Transverse colon (tissue), 4 donors: ENCODE measurements at regions not wholly inside any gene's neighbourhood (a gene's known extent, or its start where the extent isn't known, plus 50 kb on each side); places are given as distances from the start of the nearest gene placed in this dataset.

Source experiments
- POLR2AphosphoS5 ChIP-seq, 3 donors: sonication (generic); formaldehyde crosslinking; IDR thresholded peaks; one replicate each; pipeline ENCODE4 v1.6.1; 2016; ENCODE audit warnings: antibody characterized with exemption in 3 of 3
- TF ChIP-seq, protein P1 (sequence below), 5 experiments: fragments of 200-600 bp in 3 of 5; fragments of 450-650 bp in 2 of 5; sonication (generic) in 3 of 5; IDR thresholded peaks; 1 replicate in 2 of 5; 2 replicates in 3 of 5; pipeline ENCODE4 v1.5.1; 2016 to 2017; ENCODE audit warnings: antibody characterized with exemption in 5 of 5, inconsistent platforms in 3 of 5, mild to moderate bottlenecking in 2 of 5, moderate library complexity in 1 of 5

DNA sequence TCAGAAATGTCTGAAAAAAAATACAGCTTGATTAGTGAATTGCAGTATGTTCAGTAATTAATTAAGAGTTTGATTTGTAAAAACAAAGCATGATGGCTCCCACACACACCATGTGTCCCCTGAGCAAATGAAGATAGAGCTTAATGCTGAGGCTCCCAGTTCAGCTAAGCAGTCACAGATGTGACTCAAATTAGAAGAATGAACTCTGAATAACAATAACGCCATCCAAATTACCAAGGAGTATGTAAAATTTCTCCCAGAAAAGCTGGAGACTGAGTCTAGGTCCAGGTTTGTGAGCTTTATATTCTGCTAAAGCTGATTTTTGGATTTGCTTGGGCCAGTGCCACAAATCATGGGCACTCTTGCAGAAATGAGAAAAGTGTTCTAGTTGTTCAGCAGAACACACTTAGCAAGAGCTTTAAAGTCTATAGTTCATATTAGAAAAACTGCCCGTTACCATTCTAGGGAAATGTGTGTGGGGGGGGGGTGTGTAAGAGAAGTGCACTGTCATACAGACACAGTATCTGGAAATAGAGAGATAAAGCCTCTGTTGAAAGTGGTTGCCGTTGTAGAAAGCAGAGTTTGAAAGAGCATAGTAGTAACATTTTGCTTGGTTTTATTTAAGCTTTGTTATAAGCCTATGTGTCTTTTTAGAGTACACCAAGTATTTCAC, 253.1 kb downstream of the BCAT1 start:
- TF ChIP-seq, protein P1, sequence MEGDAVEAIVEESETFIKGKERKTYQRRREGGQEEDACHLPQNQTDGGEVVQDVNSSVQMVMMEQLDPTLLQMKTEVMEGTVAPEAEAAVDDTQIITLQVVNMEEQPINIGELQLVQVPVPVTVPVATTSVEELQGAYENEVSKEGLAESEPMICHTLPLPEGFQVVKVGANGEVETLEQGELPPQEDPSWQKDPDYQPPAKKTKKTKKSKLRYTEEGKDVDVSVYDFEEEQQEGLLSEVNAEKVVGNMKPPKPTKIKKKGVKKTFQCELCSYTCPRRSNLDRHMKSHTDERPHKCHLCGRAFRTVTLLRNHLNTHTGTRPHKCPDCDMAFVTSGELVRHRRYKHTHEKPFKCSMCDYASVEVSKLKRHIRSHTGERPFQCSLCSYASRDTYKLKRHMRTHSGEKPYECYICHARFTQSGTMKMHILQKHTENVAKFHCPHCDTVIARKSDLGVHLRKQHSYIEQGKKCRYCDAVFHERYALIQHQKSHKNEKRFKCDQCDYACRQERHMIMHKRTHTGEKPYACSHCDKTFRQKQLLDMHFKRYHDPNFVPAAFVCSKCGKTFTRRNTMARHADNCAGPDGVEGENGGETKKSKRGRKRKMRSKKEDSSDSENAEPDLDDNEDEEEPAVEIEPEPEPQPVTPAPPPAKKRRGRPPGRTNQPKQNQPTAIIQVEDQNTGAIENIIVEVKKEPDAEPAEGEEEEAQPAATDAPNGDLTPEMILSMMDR (IDR thresholded peaks at IDR 0.05) = no peak
- TF ChIP-seq POLR2AphosphoS5 (IDR thresholded peaks at IDR 0.05) = no peak
